ENCODE measurements at regions not wholly inside any gene's neighbourhood (a gene's known extent, or its start where the extent isn't known, plus 50 kb on each side); places are given as distances from the start of the nearest gene placed in this dataset.

GRCh38 chr2:777051-777450 is 99.8 kb upstream of the TMEM18 start:
- TF ChIP-seq POLR2A (IDR thresholded peaks at IDR 0.05; ENCODE audit: low read length): no peak
- no peak for TF ChIP-seq GATA1 (IDR thresholded peaks at IDR 0.05; ENCODE audit: low read depth, low read length)

Data from erythroblast (primary cell).